ENCODE measurements at regions not wholly inside any gene's neighbourhood (a gene's known extent, or its start where the extent isn't known, plus 50 kb on each side); places are given as distances from the start of the nearest gene placed in this dataset.

DNA sequence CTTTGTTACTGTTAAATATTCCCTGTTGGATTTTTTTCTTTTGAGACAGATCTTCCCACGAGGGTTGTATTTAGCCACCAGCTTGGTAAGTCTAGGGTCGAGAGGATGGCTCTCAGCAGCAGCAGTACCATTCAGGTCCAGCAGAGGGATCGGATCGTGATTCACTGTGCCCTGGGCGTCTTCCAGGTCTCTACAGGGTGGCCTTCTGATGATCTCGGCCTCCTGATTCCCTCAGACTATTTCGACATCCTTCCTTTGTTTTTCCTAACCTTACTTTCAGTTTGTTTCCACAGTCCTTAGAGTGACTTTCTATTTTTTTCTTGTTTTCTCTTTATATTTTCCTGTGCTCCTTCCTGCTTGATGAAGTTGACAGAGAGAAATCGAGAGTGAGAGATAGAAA is 1436.9 kb downstream of the UQCRFS1 start:
- Histone ChIP-seq H3K4me3 (ENCODE audit: low read depth, low read length) (no peak overlapping the region), H3K27me3 (ENCODE audit: control insufficient read depth, insufficient read depth, low read length) (no peaks in the 10 kb centered on the region), H3K36me3 (ENCODE audit: control insufficient read depth, insufficient read depth, low read length) (peaks cover 4% of the 10 kb centered on the region)
- POLR2A ChIA-PET = no interaction called here
- no peak for DNase-seq (ENCODE audit: low read depth)
- CTCF ChIA-PET = no interaction called here
- TF ChIP-seq, protein P1, sequence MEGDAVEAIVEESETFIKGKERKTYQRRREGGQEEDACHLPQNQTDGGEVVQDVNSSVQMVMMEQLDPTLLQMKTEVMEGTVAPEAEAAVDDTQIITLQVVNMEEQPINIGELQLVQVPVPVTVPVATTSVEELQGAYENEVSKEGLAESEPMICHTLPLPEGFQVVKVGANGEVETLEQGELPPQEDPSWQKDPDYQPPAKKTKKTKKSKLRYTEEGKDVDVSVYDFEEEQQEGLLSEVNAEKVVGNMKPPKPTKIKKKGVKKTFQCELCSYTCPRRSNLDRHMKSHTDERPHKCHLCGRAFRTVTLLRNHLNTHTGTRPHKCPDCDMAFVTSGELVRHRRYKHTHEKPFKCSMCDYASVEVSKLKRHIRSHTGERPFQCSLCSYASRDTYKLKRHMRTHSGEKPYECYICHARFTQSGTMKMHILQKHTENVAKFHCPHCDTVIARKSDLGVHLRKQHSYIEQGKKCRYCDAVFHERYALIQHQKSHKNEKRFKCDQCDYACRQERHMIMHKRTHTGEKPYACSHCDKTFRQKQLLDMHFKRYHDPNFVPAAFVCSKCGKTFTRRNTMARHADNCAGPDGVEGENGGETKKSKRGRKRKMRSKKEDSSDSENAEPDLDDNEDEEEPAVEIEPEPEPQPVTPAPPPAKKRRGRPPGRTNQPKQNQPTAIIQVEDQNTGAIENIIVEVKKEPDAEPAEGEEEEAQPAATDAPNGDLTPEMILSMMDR (IDR thresholded peaks at IDR 0.05; ENCODE audit: insufficient read depth, low read depth, low read length) = peak; percentile 35; the same call in 1 of the 2 replicates

DNA sequence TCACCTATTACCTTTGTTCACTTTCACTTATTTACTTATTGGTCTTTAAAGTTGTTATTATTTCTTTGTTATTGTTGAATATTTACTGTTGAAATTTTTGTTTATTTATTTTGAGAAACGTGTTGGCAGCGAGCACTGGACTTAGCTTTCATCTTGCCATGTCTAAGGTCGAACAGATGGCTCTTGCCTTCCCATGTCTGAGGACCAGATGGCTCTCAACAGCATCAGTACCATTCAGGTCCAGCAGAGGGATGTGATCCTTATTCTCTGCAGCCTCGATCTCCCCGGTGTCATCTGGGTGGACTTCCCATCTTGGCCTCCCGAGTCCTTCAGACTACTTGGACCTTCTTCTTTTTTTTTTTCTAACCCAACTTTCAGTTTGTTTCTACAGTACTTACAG is 1437.6 kb downstream of the UQCRFS1 start:
- H3K27me3 ChIP-seq (ENCODE audit: control insufficient read depth, insufficient read depth, low read length) = no peaks in the 10 kb centered on the region
- DNase-seq (ENCODE audit: low read depth) = no peak
- no peak overlapping the region for H3K4me3 ChIP-seq (ENCODE audit: low read depth, low read length)
- TF ChIP-seq, protein P1 (IDR thresholded peaks at IDR 0.05; ENCODE audit: insufficient read depth, low read depth, low read length) = 0 out of 2 replicates have a peak, but pooled peaks have one; percentile 7
- POLR2A ChIA-PET = no interaction called here
- peaks cover 4% of the 10 kb centered on the region for H3K36me3 ChIP-seq (ENCODE audit: control insufficient read depth, insufficient read depth, low read length)
- CTCF ChIA-PET = no interaction called here

DNA sequence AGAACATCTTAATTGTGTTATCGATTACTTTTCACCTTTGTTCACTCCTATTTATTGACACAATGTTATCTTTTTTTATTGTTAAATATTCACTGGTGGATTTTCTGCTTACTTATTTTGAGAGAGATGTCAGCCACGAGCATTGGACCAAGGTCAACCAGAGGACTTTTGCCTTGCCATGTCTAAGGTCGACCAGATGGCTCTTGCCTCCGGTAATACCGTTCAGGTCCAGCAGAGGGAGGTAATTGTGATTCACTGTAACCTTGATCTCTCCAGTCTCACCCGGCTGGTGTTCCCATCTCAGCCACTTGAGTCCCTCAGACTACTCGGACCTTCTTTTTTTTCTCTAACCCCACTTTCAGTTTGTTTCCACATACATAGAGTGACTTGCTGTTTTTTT is 1438.1 kb downstream of the UQCRFS1 start:
- ChIA-PET POLR2A (no interaction called here), CTCF (no interaction called here)
- Histone ChIP-seq H3K27me3 (ENCODE audit: control insufficient read depth, insufficient read depth, low read length) (no peaks in the 10 kb centered on the region), H3K36me3 (ENCODE audit: control insufficient read depth, insufficient read depth, low read length) (peaks cover 4% of the 10 kb centered on the region), H3K4me3 (ENCODE audit: low read depth, low read length) (no peak overlapping the region)
- no peak for DNase-seq (ENCODE audit: low read depth)
- TF ChIP-seq, protein P1 (IDR thresholded peaks at IDR 0.05; ENCODE audit: insufficient read depth, low read depth, low read length) = peak; percentile 24; the same call in 1 of the 2 replicates

DNA sequence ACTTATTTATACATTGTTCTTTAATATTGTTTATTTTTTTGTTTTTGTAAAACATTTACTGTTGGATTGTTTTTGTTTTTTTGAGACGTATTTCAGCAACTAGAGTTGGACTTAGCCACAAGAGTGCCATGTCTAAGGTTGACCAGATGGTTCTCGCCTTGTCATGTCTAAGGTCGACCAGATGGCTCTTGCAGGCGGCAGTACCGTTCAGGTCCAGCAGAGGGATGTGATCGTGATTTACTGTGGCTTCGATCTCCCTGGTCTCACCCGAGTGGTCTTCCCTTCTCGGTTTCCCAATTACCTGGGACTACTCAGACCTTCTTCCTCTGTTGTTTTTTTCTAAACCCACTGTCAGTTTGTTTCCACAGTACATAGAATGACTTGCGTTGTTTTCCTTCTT is 1438.6 kb downstream of the UQCRFS1 start:
- ChIA-PET CTCF (no interaction called here), POLR2A (no interaction called here)
- Histone ChIP-seq H3K4me3 (ENCODE audit: low read depth, low read length) (no peak overlapping the region), H3K27me3 (ENCODE audit: control insufficient read depth, insufficient read depth, low read length) (no peaks in the 10 kb centered on the region), H3K36me3 (ENCODE audit: control insufficient read depth, insufficient read depth, low read length) (peaks cover 4% of the 10 kb centered on the region)
- TF ChIP-seq, protein P1 (IDR thresholded peaks at IDR 0.05; ENCODE audit: insufficient read depth, low read depth, low read length) = peak; percentile 28; the same call in 1 of the 2 replicates
- no peak for DNase-seq (ENCODE audit: low read depth)

DNA sequence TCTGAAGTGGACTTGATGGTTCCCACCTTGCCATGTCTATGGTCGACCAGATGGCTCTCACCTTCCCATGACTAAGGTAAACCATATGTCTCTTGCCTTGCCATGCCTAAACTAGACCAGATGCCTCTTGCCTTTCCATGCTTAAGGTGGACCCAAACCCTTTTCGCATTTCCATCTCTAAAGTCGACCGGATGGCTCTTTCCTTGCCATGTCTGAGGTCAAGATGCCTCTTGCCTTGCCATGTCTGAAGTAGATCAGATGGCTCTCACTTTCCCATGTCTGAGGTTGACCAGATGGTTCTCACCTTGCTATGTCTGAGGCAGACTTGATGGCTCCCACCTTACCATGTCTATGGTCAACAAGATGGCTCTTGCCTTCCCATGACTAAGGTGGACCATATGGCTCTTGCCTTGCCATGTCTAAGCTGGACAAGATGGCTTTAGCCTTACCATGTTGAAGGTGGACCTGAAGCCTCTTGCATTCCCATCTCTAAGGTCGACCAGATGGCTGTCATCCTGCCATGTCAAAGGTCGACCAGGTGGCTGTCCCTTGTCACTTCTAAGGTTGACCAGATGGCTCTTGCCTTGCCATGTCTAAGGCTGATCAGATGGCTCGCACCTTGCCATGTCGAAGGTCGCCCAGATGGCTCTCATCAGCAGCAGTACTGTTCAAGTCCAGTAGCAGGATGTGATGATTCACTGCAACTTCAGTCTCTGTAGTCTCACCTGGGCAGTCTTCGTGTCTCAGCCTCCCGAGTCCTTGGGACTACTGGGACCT is 1439.4 kb downstream of the UQCRFS1 start:
- Histone ChIP-seq H3K27me3 (ENCODE audit: control insufficient read depth, insufficient read depth, low read length) (no peaks in the 10 kb centered on the region), H3K36me3 (ENCODE audit: control insufficient read depth, insufficient read depth, low read length) (peaks cover 4% of the 10 kb centered on the region), H3K4me3 (ENCODE audit: low read depth, low read length) (no peak overlapping the region)
- POLR2A ChIA-PET = no interaction called here
- CTCF ChIA-PET = no interaction called here
- TF ChIP-seq, protein P1 (IDR thresholded peaks at IDR 0.05; ENCODE audit: insufficient read depth, low read depth, low read length) = no peak
- no peak for DNase-seq (ENCODE audit: low read depth)

All from BJ (cell line).